AG09309 (cell line): ENCODE measurements at regions not wholly inside any gene's neighbourhood (a gene's known extent, or its start where the extent isn't known, plus 50 kb on each side); places are given as distances from the start of the nearest gene placed in this dataset.

Source experiments
- DNase-seq: peaks from one replicate; pipeline ENCODE4 v3.0.0-alpha.2; 2010; ENCODE audit warnings: low read depth
- H3K4me3 ChIP-seq: 2 replicates; pipeline ENCODE4 v1.5.1; 2011; ENCODE audit warnings: mild to moderate bottlenecking, low read depth, low read length, moderate library complexity; ENCODE audit not compliant: control insufficient read depth
- TF ChIP-seq, protein P1 (sequence below): IDR thresholded peaks from 2 replicates; pipeline ENCODE4 v1.5.1; 2011; ENCODE audit warnings: mild to moderate bottlenecking, low read depth, low read length, inconsistent platforms; ENCODE audit not compliant: insufficient read depth, control insufficient read depth; ENCODE audit errors: missing control alignments

GRCh38 chr6:112571488-112572270 is 224.5 kb downstream of the RFPL4B start:
- no peak for DNase-seq
- TF ChIP-seq, protein P1, sequence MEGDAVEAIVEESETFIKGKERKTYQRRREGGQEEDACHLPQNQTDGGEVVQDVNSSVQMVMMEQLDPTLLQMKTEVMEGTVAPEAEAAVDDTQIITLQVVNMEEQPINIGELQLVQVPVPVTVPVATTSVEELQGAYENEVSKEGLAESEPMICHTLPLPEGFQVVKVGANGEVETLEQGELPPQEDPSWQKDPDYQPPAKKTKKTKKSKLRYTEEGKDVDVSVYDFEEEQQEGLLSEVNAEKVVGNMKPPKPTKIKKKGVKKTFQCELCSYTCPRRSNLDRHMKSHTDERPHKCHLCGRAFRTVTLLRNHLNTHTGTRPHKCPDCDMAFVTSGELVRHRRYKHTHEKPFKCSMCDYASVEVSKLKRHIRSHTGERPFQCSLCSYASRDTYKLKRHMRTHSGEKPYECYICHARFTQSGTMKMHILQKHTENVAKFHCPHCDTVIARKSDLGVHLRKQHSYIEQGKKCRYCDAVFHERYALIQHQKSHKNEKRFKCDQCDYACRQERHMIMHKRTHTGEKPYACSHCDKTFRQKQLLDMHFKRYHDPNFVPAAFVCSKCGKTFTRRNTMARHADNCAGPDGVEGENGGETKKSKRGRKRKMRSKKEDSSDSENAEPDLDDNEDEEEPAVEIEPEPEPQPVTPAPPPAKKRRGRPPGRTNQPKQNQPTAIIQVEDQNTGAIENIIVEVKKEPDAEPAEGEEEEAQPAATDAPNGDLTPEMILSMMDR: no peak
- H3K4me3 ChIP-seq: no peak overlapping the region

DNA sequence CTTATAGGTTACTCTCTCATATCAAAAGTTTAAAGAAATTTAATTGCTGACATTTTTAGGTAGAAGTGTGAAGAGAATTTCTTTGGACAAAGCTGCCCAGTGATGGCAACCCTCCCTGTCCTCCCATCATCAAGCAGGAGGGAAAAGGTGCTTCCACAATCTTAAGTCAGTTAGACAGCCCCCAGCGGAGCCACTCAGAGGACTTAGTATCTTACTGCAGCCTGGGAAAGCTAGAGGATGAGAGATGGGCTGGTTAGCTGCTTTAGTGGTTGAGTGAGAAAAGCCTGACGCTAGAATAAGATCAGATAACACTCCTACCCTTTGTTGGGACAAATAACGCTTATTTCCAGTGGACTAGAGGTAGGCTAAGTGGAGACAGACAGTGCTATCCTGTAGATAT is 227.1 kb downstream of the RFPL4B start:
- TF ChIP-seq, protein P1: no peak
- DNase-seq: no peak
- no peak overlapping the region for H3K4me3 ChIP-seq

GRCh38 chr6:112575309-112575834 is 228.2 kb downstream of the RFPL4B start:
- H3K4me3 ChIP-seq: no peak overlapping the region
- TF ChIP-seq, protein P1: no peak
- no peak for DNase-seq

- TF ChIP-seq, protein P1: no peak
- DNase-seq: no peak
- no peak overlapping the region for H3K4me3 ChIP-seq
Measured at GRCh38 chr6:112576423-112576822, 229.3 kb downstream of the RFPL4B start.

DNA sequence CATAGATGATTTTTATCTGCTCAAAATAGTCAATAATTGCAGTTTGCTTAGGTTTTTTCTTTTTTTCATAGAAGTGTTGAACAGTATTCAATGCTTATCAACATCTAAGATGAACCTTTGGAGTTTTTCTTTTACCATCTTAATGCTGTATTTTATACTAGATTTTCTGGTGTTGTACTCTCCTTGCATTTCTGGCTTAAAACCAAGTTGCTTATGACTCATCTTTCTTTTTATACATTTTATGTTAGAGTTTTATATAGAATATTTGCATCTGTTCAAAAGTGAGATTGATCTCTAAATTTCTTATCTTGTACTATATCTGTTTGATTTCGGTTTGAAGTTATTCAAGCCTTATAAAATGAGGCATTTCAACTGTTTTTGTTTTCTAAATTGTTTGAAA is 232.5 kb downstream of the RFPL4B start:
- H3K4me3 ChIP-seq: no peak overlapping the region
- TF ChIP-seq, protein P1: no peak
- no peak for DNase-seq

DNA sequence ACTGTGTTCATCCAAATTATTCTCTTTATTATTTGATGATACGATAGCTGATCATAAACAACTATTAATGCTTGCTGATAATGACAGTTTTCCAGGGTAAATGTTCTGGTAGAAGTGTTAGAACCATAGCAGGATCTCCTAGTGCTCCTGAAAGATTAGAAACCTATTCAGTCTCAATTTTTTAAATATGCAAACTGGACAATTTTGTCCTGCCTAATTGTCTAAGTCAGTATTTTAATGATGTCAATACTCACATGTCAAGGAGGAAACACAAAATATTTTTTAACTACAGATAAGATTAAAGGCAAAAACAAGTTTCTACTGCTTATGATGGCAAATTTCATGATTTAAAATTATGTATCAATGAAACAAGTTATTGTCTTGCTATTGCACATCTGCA is 233.9 kb downstream of the RFPL4B start:
- no peak overlapping the region for H3K4me3 ChIP-seq
- DNase-seq: no peak

More for the DNA sequence above, 233.9 kb downstream of the RFPL4B start:
- TF ChIP-seq, protein P1: no peak
